ENCODE measurements at regions not wholly inside any gene's neighbourhood (a gene's known extent, or its start where the extent isn't known, plus 50 kb on each side); places are given as distances from the start of the nearest gene placed in this dataset.

GRCh38 chr2:211162911-211163310, 606.5 kb downstream of the CPS1 start:
- Histone ChIP-seq H3K4me3 (ENCODE audit: extremely low read depth, insufficient read depth, low read length, poor library complexity, severe bottlenecking) (no peak overlapping the region), H3K36me3 (ENCODE audit: control insufficient read depth, insufficient read depth, low read length) (no peaks in the 10 kb centered on the region), H3K9me3 (ENCODE audit: control insufficient read depth, low read length) (no peaks in the 10 kb centered on the region), H3K4me1 (ENCODE audit: control insufficient read depth, insufficient read depth, low read length, poor library complexity, severe bottlenecking) (no peaks in the 10 kb centered on the region), H3K27ac (ENCODE audit: low read depth, low read length, severe bottlenecking) (no peak overlapping the region)
- WGBS, 2 experiments (ENCODE audit: insufficient coverage in 2 of 2) = 86% methylated on average over 1 of the region's 3 CpGs; no CpG with 5 or more reads in 1 of the 2 experiments

- 83 to 95% methylated on average over 2 to 4 of the region's 4 CpGs for WGBS, 2 experiments (ENCODE audit: insufficient coverage in 2 of 2)
- H3K27ac ChIP-seq (ENCODE audit: low read depth, low read length, severe bottlenecking) = no peak overlapping the region
- no peaks in the 10 kb centered on the region for H3K9me3 ChIP-seq (ENCODE audit: control insufficient read depth, low read length)
- no peak overlapping the region for H3K4me3 ChIP-seq (ENCODE audit: extremely low read depth, insufficient read depth, low read length, poor library complexity, severe bottlenecking)
- H3K36me3 ChIP-seq (ENCODE audit: control insufficient read depth, insufficient read depth, low read length) = no peaks in the 10 kb centered on the region
- H3K4me1 ChIP-seq (ENCODE audit: control insufficient read depth, insufficient read depth, low read length, poor library complexity, severe bottlenecking) = no peaks in the 10 kb centered on the region
Measured at GRCh38 chr2:211170843-211171242, 614.4 kb downstream of the CPS1 start.

GRCh38 chr2:211174021-211174420, 617.6 kb downstream of the CPS1 start:
- Histone ChIP-seq H3K4me1 (ENCODE audit: control insufficient read depth, insufficient read depth, low read length, poor library complexity, severe bottlenecking) (no peaks in the 10 kb centered on the region), H3K36me3 (ENCODE audit: control insufficient read depth, insufficient read depth, low read length) (no peaks in the 10 kb centered on the region), H3K27ac (ENCODE audit: low read depth, low read length, severe bottlenecking) (no peak overlapping the region), H3K9me3 (ENCODE audit: control insufficient read depth, low read length) (no peaks in the 10 kb centered on the region), H3K4me3 (ENCODE audit: extremely low read depth, insufficient read depth, low read length, poor library complexity, severe bottlenecking) (no peak overlapping the region)
- 82 to 100% methylated on average over 2 of the region's 2 CpGs for WGBS, 2 experiments (ENCODE audit: insufficient coverage in 2 of 2)

GRCh38 chr2:211174631-211175030, 618.2 kb downstream of the CPS1 start:
- Histone ChIP-seq H3K9me3 (ENCODE audit: control insufficient read depth, low read length) (no peaks in the 10 kb centered on the region), H3K4me1 (ENCODE audit: control insufficient read depth, insufficient read depth, low read length, poor library complexity, severe bottlenecking) (no peaks in the 10 kb centered on the region), H3K27ac (ENCODE audit: low read depth, low read length, severe bottlenecking) (no peak overlapping the region), H3K36me3 (ENCODE audit: control insufficient read depth, insufficient read depth, low read length) (no peaks in the 10 kb centered on the region), H3K4me3 (ENCODE audit: extremely low read depth, insufficient read depth, low read length, poor library complexity, severe bottlenecking) (no peak overlapping the region)
- WGBS, 2 experiments (ENCODE audit: insufficient coverage in 2 of 2) = 50 to 93% methylated on average over 1 to 2 of the region's 4 CpGs

GRCh38 chr2:211175956-211176355, 619.6 kb downstream of the CPS1 start:
- H3K27ac ChIP-seq (ENCODE audit: low read depth, low read length, severe bottlenecking) = no peak overlapping the region
- no peaks in the 10 kb centered on the region for H3K9me3 ChIP-seq (ENCODE audit: control insufficient read depth, low read length)
- no peaks in the 10 kb centered on the region for H3K36me3 ChIP-seq (ENCODE audit: control insufficient read depth, insufficient read depth, low read length)
- WGBS, 2 experiments (ENCODE audit: insufficient coverage in 2 of 2) = 100% methylated on average over 1 of the region's 2 CpGs
- H3K4me1 ChIP-seq (ENCODE audit: control insufficient read depth, insufficient read depth, low read length, poor library complexity, severe bottlenecking) = no peaks in the 10 kb centered on the region
- no peak overlapping the region for H3K4me3 ChIP-seq (ENCODE audit: extremely low read depth, insufficient read depth, low read length, poor library complexity, severe bottlenecking)

GRCh38 chr2:211176514-211177141, 620.2 kb downstream of the CPS1 start:
- Histone ChIP-seq H3K36me3 (ENCODE audit: control insufficient read depth, insufficient read depth, low read length) (no peaks in the 10 kb centered on the region), H3K4me1 (ENCODE audit: control insufficient read depth, insufficient read depth, low read length, poor library complexity, severe bottlenecking) (no peaks in the 10 kb centered on the region), H3K27ac (ENCODE audit: low read depth, low read length, severe bottlenecking) (no peak overlapping the region), H3K4me3 (ENCODE audit: extremely low read depth, insufficient read depth, low read length, poor library complexity, severe bottlenecking) (no peak overlapping the region), H3K9me3 (ENCODE audit: control insufficient read depth, low read length) (no peaks in the 10 kb centered on the region)

GRCh38 chr2:211181626-211182025, 625.2 kb downstream of the CPS1 start:
- H3K9me3 ChIP-seq (ENCODE audit: control insufficient read depth, low read length) = no peaks in the 10 kb centered on the region
- H3K36me3 ChIP-seq (ENCODE audit: control insufficient read depth, insufficient read depth, low read length) = no peaks in the 10 kb centered on the region
- no peak overlapping the region for H3K4me3 ChIP-seq (ENCODE audit: extremely low read depth, insufficient read depth, low read length, poor library complexity, severe bottlenecking)
- H3K4me1 ChIP-seq (ENCODE audit: control insufficient read depth, insufficient read depth, low read length, poor library complexity, severe bottlenecking) = no peaks in the 10 kb centered on the region
- WGBS, 2 experiments (ENCODE audit: insufficient coverage in 2 of 2) = 90 to 91% methylated on average over 5 of the region's 5 CpGs
- no peak overlapping the region for H3K27ac ChIP-seq (ENCODE audit: low read depth, low read length, severe bottlenecking)

GRCh38 chr2:211187602-211188001, 631.2 kb downstream of the CPS1 start:
- H3K27ac ChIP-seq (ENCODE audit: low read depth, low read length, severe bottlenecking) = no peak overlapping the region
- H3K4me1 ChIP-seq (ENCODE audit: control insufficient read depth, insufficient read depth, low read length, poor library complexity, severe bottlenecking) = no peaks in the 10 kb centered on the region
- no peaks in the 10 kb centered on the region for H3K36me3 ChIP-seq (ENCODE audit: control insufficient read depth, insufficient read depth, low read length)
- no peak overlapping the region for H3K4me3 ChIP-seq (ENCODE audit: extremely low read depth, insufficient read depth, low read length, poor library complexity, severe bottlenecking)
- H3K9me3 ChIP-seq (ENCODE audit: control insufficient read depth, low read length) = no peaks in the 10 kb centered on the region

GRCh38 chr2:211203986-211204385, 647.6 kb downstream of the CPS1 start:
- no peaks in the 10 kb centered on the region for H3K4me1 ChIP-seq (ENCODE audit: control insufficient read depth, insufficient read depth, low read length, poor library complexity, severe bottlenecking)
- no peak overlapping the region for H3K27ac ChIP-seq (ENCODE audit: low read depth, low read length, severe bottlenecking)
- H3K9me3 ChIP-seq (ENCODE audit: control insufficient read depth, low read length) = no peaks in the 10 kb centered on the region
- H3K4me3 ChIP-seq (ENCODE audit: extremely low read depth, insufficient read depth, low read length, poor library complexity, severe bottlenecking) = no peak overlapping the region
- no peaks in the 10 kb centered on the region for H3K36me3 ChIP-seq (ENCODE audit: control insufficient read depth, insufficient read depth, low read length)

- Histone ChIP-seq H3K36me3 (ENCODE audit: control insufficient read depth, insufficient read depth, low read length) (no peaks in the 10 kb centered on the region), H3K27ac (ENCODE audit: low read depth, low read length, severe bottlenecking) (no peak overlapping the region), H3K9me3 (ENCODE audit: control insufficient read depth, low read length) (no peaks in the 10 kb centered on the region), H3K4me1 (ENCODE audit: control insufficient read depth, insufficient read depth, low read length, poor library complexity, severe bottlenecking) (no peaks in the 10 kb centered on the region), H3K4me3 (ENCODE audit: extremely low read depth, insufficient read depth, low read length, poor library complexity, severe bottlenecking) (no peak overlapping the region)
- 92 to 100% methylated on average over 1 to 2 of the region's 2 CpGs for WGBS, 2 experiments (ENCODE audit: insufficient coverage in 2 of 2)
Measured at GRCh38 chr2:211204456-211204855, 648.1 kb downstream of the CPS1 start.

- no peak overlapping the region for H3K27ac ChIP-seq (ENCODE audit: low read depth, low read length, severe bottlenecking)
- H3K4me1 ChIP-seq (ENCODE audit: control insufficient read depth, insufficient read depth, low read length, poor library complexity, severe bottlenecking) = no peaks in the 10 kb centered on the region
- 89 to 100% methylated on average over 3 of the region's 6 CpGs for WGBS, 2 experiments (ENCODE audit: insufficient coverage in 2 of 2)
- no peaks in the 10 kb centered on the region for H3K36me3 ChIP-seq (ENCODE audit: control insufficient read depth, insufficient read depth, low read length)
- H3K4me3 ChIP-seq (ENCODE audit: extremely low read depth, insufficient read depth, low read length, poor library complexity, severe bottlenecking) = no peak overlapping the region
- H3K9me3 ChIP-seq (ENCODE audit: control insufficient read depth, low read length) = no peaks in the 10 kb centered on the region
Measured at GRCh38 chr2:211204902-211205301, 648.5 kb downstream of the CPS1 start.
